CD4-positive, alpha-beta T cell (primary cell): ENCODE measurements at regions not wholly inside any gene's neighbourhood (a gene's known extent, or its start where the extent isn't known, plus 50 kb on each side); places are given as distances from the start of the nearest gene placed in this dataset.

Experiments
- ATAC-seq: fragments of 200-7000 bp; cut with Tn5 transposase; one replicate; pipeline ENCODE4 v1.10.0; 2022; ENCODE audit warnings: mild to moderate bottlenecking; ENCODE audit not compliant: poor library complexity
- CTCF ChIA-PET: fragments of 350-600 bp; sonication (Branson Sonifier 250); formaldehyde crosslinking; loops from one replicate; lab custom pipeline; 2021; ENCODE audit warnings: antibody characterized with exemption, inconsistent platforms; lab: Charles Lee
- POLR2A ChIA-PET: fragments of 350-600 bp; sonication (Branson Sonifier 250); formaldehyde crosslinking; loops from one replicate; lab custom pipeline; 2021; ENCODE audit warnings: antibody characterized with exemption, inconsistent platforms; lab: Charles Lee
- DNase-seq, 14 experiments: peaks; one replicate each; pipeline ENCODE4 v3.0.0-alpha.2; 2013 to 2020; ENCODE audit warnings: mixed read lengths in 2 of 14
- H3K27ac ChIP-seq, 2 donors: one replicate each; pipeline versions ENCODE4 v1.5.1 to v1.7.0; 2013; ENCODE audit warnings: low read length in 2 of 2, low read depth in 1 of 2, mild to moderate bottlenecking in 1 of 2
- H3K27me3 ChIP-seq, 2 experiments: 1 replicate in 1 of 2; 2 replicates in 1 of 2; pipeline versions ENCODE4 v1.6.1 to v1.7.0; 2013; ENCODE audit warnings: low read length in 2 of 2, control low read depth in 1 of 2, mild to moderate bottlenecking in 1 of 2, moderate library complexity in 1 of 2; ENCODE audit not compliant: insufficient read depth in 2 of 2, control insufficient read depth in 1 of 2
- H3K36me3 ChIP-seq: one replicate; pipeline ENCODE4 v1.6.1; 2013; ENCODE audit warnings: low read length, control low read depth; ENCODE audit not compliant: insufficient read depth
- H3K4me1 ChIP-seq: one replicate; pipeline ENCODE4 v1.6.1; 2013; ENCODE audit warnings: low read length, control low read depth; ENCODE audit not compliant: insufficient read depth
- H3K4me3 ChIP-seq: one replicate; pipeline ENCODE4 v1.5.1; 2013; ENCODE audit warnings: mild to moderate bottlenecking, low read length, moderate library complexity
- H3K9me3 ChIP-seq, 2 experiments: 1 replicate in 1 of 2; 2 replicates in 1 of 2; pipeline versions ENCODE4 v1.6.1 to v1.7.0; 2013; ENCODE audit warnings: low read length in 2 of 2, mild to moderate bottlenecking in 2 of 2, control low read depth in 1 of 2, moderate library complexity in 1 of 2; ENCODE audit not compliant: control insufficient read depth in 1 of 2, insufficient read depth in 1 of 2
- H3K27ac Mint-ChIP-seq: one replicate; pipeline ENCODE4 v1.8.0; 2020; ENCODE audit warnings: mixed read lengths
- H3K27me3 Mint-ChIP-seq: one replicate; pipeline ENCODE4 v1.8.0; 2021; ENCODE audit warnings: mixed read lengths
- H3K36me3 Mint-ChIP-seq: one replicate; pipeline ENCODE4 v1.8.0; 2021; ENCODE audit warnings: low read depth, mixed read lengths
- H3K4me1 Mint-ChIP-seq: one replicate; pipeline ENCODE4 v1.8.0; 2021; ENCODE audit warnings: low read depth, mixed read lengths
- H3K4me3 Mint-ChIP-seq: one replicate; pipeline ENCODE4 v1.8.0; 2020; ENCODE audit warnings: mild to moderate bottlenecking, mixed read lengths
- H3K9me3 Mint-ChIP-seq: one replicate; pipeline ENCODE4 v1.8.0; 2020; ENCODE audit warnings: mixed read lengths
- intact Hi-C, 2 experiments: fragments of 100-400 bp; cut with DNase I in 1 of 2; cut with micrococcal nuclease in 1 of 2; formaldehyde crosslinking; loops; one replicate each; pipeline versions ENCODE4 v1.15.1 to v1.9.0; 2023 to 2025; cut with DNase I, micrococcal nuclease
- TF ChIP-seq, protein P1 (sequence below): fragments of 200-600 bp; IDR thresholded peaks from one replicate; pipeline ENCODE4 v1.8.0; 2022; ENCODE audit warnings: antibody characterized with exemption, mild to moderate bottlenecking

GRCh38 chr7:3207387-3207902, 93.6 kb upstream of the SDK1 start:
- Histone ChIP-seq H3K27me3 (no peaks in the 10 kb centered on the region), H3K27ac (no peak overlapping the region), H3K9me3 (no peaks in the 10 kb centered on the region), H3K4me1 (no peaks in the 10 kb centered on the region), H3K4me3 (no peak overlapping the region), H3K36me3 (no peaks in the 10 kb centered on the region)
- intact Hi-C loops = no loop called here
- TF ChIP-seq, protein P1, sequence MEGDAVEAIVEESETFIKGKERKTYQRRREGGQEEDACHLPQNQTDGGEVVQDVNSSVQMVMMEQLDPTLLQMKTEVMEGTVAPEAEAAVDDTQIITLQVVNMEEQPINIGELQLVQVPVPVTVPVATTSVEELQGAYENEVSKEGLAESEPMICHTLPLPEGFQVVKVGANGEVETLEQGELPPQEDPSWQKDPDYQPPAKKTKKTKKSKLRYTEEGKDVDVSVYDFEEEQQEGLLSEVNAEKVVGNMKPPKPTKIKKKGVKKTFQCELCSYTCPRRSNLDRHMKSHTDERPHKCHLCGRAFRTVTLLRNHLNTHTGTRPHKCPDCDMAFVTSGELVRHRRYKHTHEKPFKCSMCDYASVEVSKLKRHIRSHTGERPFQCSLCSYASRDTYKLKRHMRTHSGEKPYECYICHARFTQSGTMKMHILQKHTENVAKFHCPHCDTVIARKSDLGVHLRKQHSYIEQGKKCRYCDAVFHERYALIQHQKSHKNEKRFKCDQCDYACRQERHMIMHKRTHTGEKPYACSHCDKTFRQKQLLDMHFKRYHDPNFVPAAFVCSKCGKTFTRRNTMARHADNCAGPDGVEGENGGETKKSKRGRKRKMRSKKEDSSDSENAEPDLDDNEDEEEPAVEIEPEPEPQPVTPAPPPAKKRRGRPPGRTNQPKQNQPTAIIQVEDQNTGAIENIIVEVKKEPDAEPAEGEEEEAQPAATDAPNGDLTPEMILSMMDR = no peak
- H3K9me3 Mint-ChIP-seq = no peaks in the 10 kb centered on the region
- DNase-seq = no peak
- POLR2A ChIA-PET = no interaction called here
- no peak overlapping the region for H3K27ac Mint-ChIP-seq
- H3K36me3 Mint-ChIP-seq = no peaks in the 10 kb centered on the region
- H3K4me3 Mint-ChIP-seq = no peak overlapping the region
- no peak for ATAC-seq
- no peaks in the 10 kb centered on the region for H3K4me1 Mint-ChIP-seq
- CTCF ChIA-PET = no interaction called here
- no peaks in the 10 kb centered on the region for H3K27me3 Mint-ChIP-seq

- intact Hi-C loops = no loop called here
- Histone ChIP-seq H3K4me1 (no peaks in the 10 kb centered on the region), H3K36me3 (no peaks in the 10 kb centered on the region), H3K9me3 (no peaks in the 10 kb centered on the region), H3K27me3 (no peaks in the 10 kb centered on the region), H3K27ac (no peak overlapping the region), H3K4me3 (no peak overlapping the region)
- Mint-ChIP-seq H3K9me3 (no peaks in the 10 kb centered on the region), H3K27ac (no peak overlapping the region), H3K36me3 (no peaks in the 10 kb centered on the region), H3K4me1 (no peaks in the 10 kb centered on the region), H3K27me3 (no peaks in the 10 kb centered on the region), H3K4me3 (no peak overlapping the region)
- no peak for ATAC-seq
- no peak for DNase-seq
- ChIA-PET CTCF (no interaction called here), POLR2A (no interaction called here)
- TF ChIP-seq, protein P1 = no peak
Measured at GRCh38 chr7:3210531-3210930, 90.5 kb upstream of the SDK1 start.

DNA sequence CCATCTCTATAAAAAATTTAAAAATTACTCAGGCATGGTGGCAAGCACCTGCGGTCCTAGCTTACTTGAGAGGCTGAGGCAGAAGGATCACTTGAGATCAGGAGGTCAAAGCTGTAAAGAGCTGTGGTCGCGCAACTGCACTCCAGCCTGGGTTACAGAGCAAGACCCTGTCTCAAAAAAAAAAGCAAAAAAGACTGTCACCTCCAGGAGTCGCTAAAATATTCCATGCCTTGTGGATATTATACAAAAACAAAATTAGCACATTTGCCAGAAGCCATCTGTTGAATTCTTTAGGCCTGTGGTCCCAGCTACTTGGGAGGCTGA, 87.0 kb upstream of the SDK1 start:
- Mint-ChIP-seq H3K4me3 (no peak overlapping the region), H3K4me1 (peaks cover 11% of the 10 kb centered on the region), H3K9me3 (no peaks in the 10 kb centered on the region), H3K27me3 (peaks cover 13% of the 10 kb centered on the region), H3K27ac (no peak overlapping the region), H3K36me3 (no peaks in the 10 kb centered on the region)
- no peak overlapping the region for H3K27ac ChIP-seq
- H3K4me1 ChIP-seq = no peaks in the 10 kb centered on the region
- CTCF ChIA-PET = no interaction called here
- DNase-seq = no peak
- ATAC-seq = no peak
- H3K36me3 ChIP-seq = no peaks in the 10 kb centered on the region
- peaks cover 3 to 6% of the 10 kb centered on the region in 2 experiments for H3K27me3 ChIP-seq
- no peaks in the 10 kb centered on the region for H3K9me3 ChIP-seq
- intact Hi-C loops = no loop called here
- POLR2A ChIA-PET = interaction anchor here (0.6 kb wide), 1 partner anchor 369 kb away, joined by 3 read pairs; no protein-coding TSS in a partner anchor
- TF ChIP-seq, protein P1 = no peak
- H3K4me3 ChIP-seq = no peak overlapping the region
